H9 (cell line): ENCODE measurements at regions not wholly inside any gene's neighbourhood (a gene's known extent, or its start where the extent isn't known, plus 50 kb on each side); places are given as distances from the start of the nearest gene placed in this dataset.

ENCODE experiments used
- DNase-seq: peaks from one replicate; pipeline ENCODE4 v3.0.0-alpha.2; 2017
- H2AFZ ChIP-seq: one replicate; pipeline ENCODE4 v1.6.1; 2013; ENCODE audit warnings: mild to moderate bottlenecking, low read length, control low read depth, moderate library complexity
- H2AK5ac ChIP-seq: 2 replicates; pipeline ENCODE4 v1.6.1; 2013; ENCODE audit warnings: low read length, control low read depth, mixed read lengths; ENCODE audit not compliant: insufficient read length
- H2BK120ac ChIP-seq: one replicate; pipeline ENCODE4 v1.6.1; 2013; ENCODE audit warnings: low read depth, mild to moderate bottlenecking, low read length, control low read depth, inconsistent platforms; ENCODE audit not compliant: poor library complexity, severe bottlenecking
- H2BK12ac ChIP-seq: 2 replicates; pipeline ENCODE4 v1.6.1; 2013; ENCODE audit warnings: low read length, control low read depth, mixed read lengths, low read depth; ENCODE audit not compliant: insufficient read length
- H2BK15ac ChIP-seq: 2 replicates; pipeline ENCODE4 v1.6.1; 2013; ENCODE audit warnings: low read depth, low read length, control low read depth
- H2BK20ac ChIP-seq: one replicate; pipeline ENCODE4 v1.6.1; 2013; ENCODE audit warnings: low read depth, mild to moderate bottlenecking, low read length, control low read depth, inconsistent platforms; ENCODE audit not compliant: poor library complexity, severe bottlenecking
- H2BK5ac ChIP-seq: 2 replicates; pipeline ENCODE4 v1.6.1; 2013; ENCODE audit warnings: low read length, control low read depth, mixed read lengths; ENCODE audit not compliant: insufficient read length
- H3K14ac ChIP-seq: 2 replicates; pipeline ENCODE4 v1.6.1; 2013; ENCODE audit warnings: low read length, control low read depth; ENCODE audit not compliant: insufficient read depth
- H3K18ac ChIP-seq: 2 replicates; pipeline ENCODE4 v1.6.1; 2013; ENCODE audit warnings: low read depth, mild to moderate bottlenecking, mixed read lengths, low read length, control low read depth; ENCODE audit not compliant: insufficient read length
- H3K23ac ChIP-seq: 2 replicates; pipeline ENCODE4 v1.6.1; 2013; ENCODE audit warnings: low read length, control low read depth, mixed read lengths, low read depth; ENCODE audit not compliant: insufficient read length
- H3K23me2 ChIP-seq: 2 replicates; pipeline ENCODE4 v1.6.1; 2013; ENCODE audit warnings: low read depth, mild to moderate bottlenecking, mixed read lengths, low read length, control low read depth; ENCODE audit not compliant: insufficient read length, poor library complexity, severe bottlenecking
- H3K27ac ChIP-seq: 2 replicates; pipeline ENCODE4 v1.5.1; 2013; ENCODE audit warnings: low read length, control low read depth, mixed read lengths, low read depth; ENCODE audit not compliant: insufficient read length
- H3K27me3 ChIP-seq: 2 replicates; pipeline ENCODE4 v1.6.1; 2013; ENCODE audit warnings: low read length, control low read depth, inconsistent platforms; ENCODE audit not compliant: insufficient read depth
- H3K4ac ChIP-seq: 2 replicates; pipeline ENCODE4 v1.6.1; 2013; ENCODE audit warnings: low read depth, mild to moderate bottlenecking, control low read depth, inconsistent platforms, low read length, moderate library complexity
- H3K4me1 ChIP-seq: 2 replicates; pipeline ENCODE4 v1.6.1; 2013; ENCODE audit warnings: low read length, control low read depth, inconsistent platforms; ENCODE audit not compliant: insufficient read depth
- H3K4me2 ChIP-seq: 2 replicates; pipeline ENCODE4 v1.6.1; 2013; ENCODE audit warnings: low read length, control low read depth, mixed read lengths; ENCODE audit not compliant: insufficient read length, insufficient read depth
- H3K56ac ChIP-seq: 2 replicates; pipeline ENCODE4 v1.6.1; 2013; ENCODE audit warnings: low read depth, mild to moderate bottlenecking, mixed read lengths, low read length, control low read depth; ENCODE audit not compliant: insufficient read length
- H3K79me1 ChIP-seq: 2 replicates; pipeline ENCODE4 v1.6.1; 2013; ENCODE audit warnings: low read depth, mild to moderate bottlenecking, moderate library complexity, low read length, control low read depth, inconsistent platforms; ENCODE audit not compliant: insufficient read depth, poor library complexity, severe bottlenecking
- H3K79me2 ChIP-seq: 2 replicates; pipeline ENCODE4 v1.6.1; 2013; ENCODE audit warnings: low read length, control low read depth, inconsistent platforms; ENCODE audit not compliant: insufficient read depth
- H3K9ac ChIP-seq: 2 replicates; pipeline ENCODE4 v1.6.1; 2013; ENCODE audit warnings: low read length, control low read depth, mixed read lengths; ENCODE audit not compliant: insufficient read length; ENCODE audit errors: extremely low read depth
- H3K9me3 ChIP-seq: one replicate; pipeline ENCODE4 v1.6.1; 2013; ENCODE audit warnings: low read depth, low read length, inconsistent platforms; ENCODE audit not compliant: control insufficient read depth
- H3T11ph ChIP-seq: one replicate; pipeline ENCODE4 v1.6.1; 2013; ENCODE audit warnings: mild to moderate bottlenecking, low read length, control low read depth, inconsistent platforms
- H4K20me1 ChIP-seq: one replicate; pipeline ENCODE4 v1.6.1; 2013; ENCODE audit not compliant: control insufficient read depth, insufficient read length, insufficient read depth
- H4K5ac ChIP-seq: 2 replicates; pipeline ENCODE4 v1.6.1; 2013; ENCODE audit warnings: low read depth, mild to moderate bottlenecking, mixed read lengths, low read length, control low read depth; ENCODE audit not compliant: insufficient read length
- H4K8ac ChIP-seq: replicated peaks from 2 replicates; pipeline ENCODE4 v1.6.1; 2013; ENCODE audit warnings: low read length, control low read depth, mixed read lengths, low read depth; ENCODE audit not compliant: insufficient read length
- H4K91ac ChIP-seq: 2 replicates; pipeline ENCODE4 v1.6.1; 2013; ENCODE audit warnings: low read depth, mild to moderate bottlenecking, moderate library complexity, mixed read lengths, low read length, control low read depth; ENCODE audit not compliant: insufficient read length
- H3K27ac Mint-ChIP-seq, 3 experiments: 2 replicates in 2 of 3; 3 replicates in 1 of 3; pipeline ENCODE4 v1.8.0; 2020 to 2021; ENCODE audit warnings: mixed read lengths in 3 of 3, mild to moderate bottlenecking in 1 of 3, moderate library complexity in 1 of 3
- H3K27me3 Mint-ChIP-seq: 2 replicates; pipeline ENCODE4 v1.8.0; 2021; ENCODE audit warnings: low read depth, mild to moderate bottlenecking, moderate library complexity, mixed read lengths
- H3K36me3 Mint-ChIP-seq, 3 experiments: 2 replicates in 2 of 3; 3 replicates in 1 of 3; pipeline ENCODE4 v1.8.0; 2020 to 2021; ENCODE audit warnings: low read depth in 3 of 3, mixed read lengths in 3 of 3; ENCODE audit not compliant: insufficient read depth in 1 of 3
- H3K4me1 Mint-ChIP-seq, 2 experiments: 2 replicates each; pipeline ENCODE4 v1.8.0; 2020; ENCODE audit warnings: mixed read lengths in 2 of 2
- H3K4me3 Mint-ChIP-seq, 2 experiments: 2 replicates in 1 of 2; 3 replicates in 1 of 2; pipeline ENCODE4 v1.8.0; 2020 to 2021; ENCODE audit warnings: mild to moderate bottlenecking in 2 of 2, mixed read lengths in 2 of 2, moderate library complexity in 1 of 2
- H3K9me3 Mint-ChIP-seq, 2 experiments: 2 replicates in 1 of 2; 3 replicates in 1 of 2; pipeline ENCODE4 v1.8.0; 2020; ENCODE audit warnings: mild to moderate bottlenecking in 2 of 2, mixed read lengths in 2 of 2, moderate library complexity in 1 of 2
- CTCF ChIP-seq: fragments of 200-600 bp; sonication (generic); conservative IDR thresholded peaks from 3 replicates; pipeline ENCODE4 v1.8.0; 2021; ENCODE audit warnings: antibody characterized with exemption, mild to moderate bottlenecking
- WGBS: extraction: QIAGEN DNeasy Blood & Tissue Kit; methylation state at CpG from one replicate; pipeline ENCODE4 v1.1.7; 2013; ENCODE audit warnings: missing lambda C conversion rate, low lambda C conversion rate, mixed read lengths; ENCODE audit not compliant: insufficient read length; ENCODE audit errors: extremely low coverage; 5-methylcytosine and 5-hydroxymethylcytosine counted together

- no peak overlapping the region for H2BK5ac ChIP-seq
- Mint-ChIP-seq H3K9me3 (no peaks in the 10 kb centered on the region), H3K36me3 (no peaks in the 10 kb centered on the region), H3K4me1 (peaks cover 39 to 48% of the 10 kb centered on the region in 2 experiments), H3K27ac (no peak overlapping the region), H3K27me3 (no peaks in the 10 kb centered on the region; the same call in 1 of the 2 replicates), H3K4me3 (no peak overlapping the region)
- H3K4ac ChIP-seq, result no peak overlapping the region
- no peak overlapping the region for H2AFZ ChIP-seq
- no peak overlapping the region for H2BK12ac ChIP-seq
- no peak overlapping the region for H4K91ac ChIP-seq
- no peak for TF ChIP-seq CTCF
- H3K56ac ChIP-seq, result no peak overlapping the region
- H4K20me1 ChIP-seq, result no peaks in the 10 kb centered on the region
- H3K4me2 ChIP-seq, result no peak overlapping the region
- no peak overlapping the region for H2BK15ac ChIP-seq
- H2BK120ac ChIP-seq, result no peak overlapping the region
- H2BK20ac ChIP-seq, result no peak overlapping the region
- H4K5ac ChIP-seq, result no peak overlapping the region
- peaks cover 12% of the 10 kb centered on the region; the same call in 1 of the 2 replicates for H3K4me1 ChIP-seq
- H3K18ac ChIP-seq, result no peak overlapping the region
- no peak overlapping the region for H2AK5ac ChIP-seq
- H4K8ac ChIP-seq, result no peak overlapping the region
- H3K27me3 ChIP-seq, result no peaks in the 10 kb centered on the region
- H3K27ac ChIP-seq, result no peak overlapping the region
- no peaks in the 10 kb centered on the region for H3K23me2 ChIP-seq
- no peak overlapping the region for H3K23ac ChIP-seq
- DNase-seq, result no peak
- no peak overlapping the region for H3T11ph ChIP-seq
- no peaks in the 10 kb centered on the region for H3K79me2 ChIP-seq
- WGBS, result no CpG with 5 or more reads among the region's 6 CpGs
- H3K9me3 ChIP-seq, result no peaks in the 10 kb centered on the region
- no peak overlapping the region for H3K14ac ChIP-seq
- H3K79me1 ChIP-seq, result no peaks in the 10 kb centered on the region
- no peak overlapping the region for H3K9ac ChIP-seq
Observed at GRCh38 chr16:65278874-65279273, 157.0 kb upstream of the CDH11 start.
